ENCODE measurements at regions not wholly inside any gene's neighbourhood (a gene's known extent, or its start where the extent isn't known, plus 50 kb on each side); places are given as distances from the start of the nearest gene placed in this dataset.

DNA sequence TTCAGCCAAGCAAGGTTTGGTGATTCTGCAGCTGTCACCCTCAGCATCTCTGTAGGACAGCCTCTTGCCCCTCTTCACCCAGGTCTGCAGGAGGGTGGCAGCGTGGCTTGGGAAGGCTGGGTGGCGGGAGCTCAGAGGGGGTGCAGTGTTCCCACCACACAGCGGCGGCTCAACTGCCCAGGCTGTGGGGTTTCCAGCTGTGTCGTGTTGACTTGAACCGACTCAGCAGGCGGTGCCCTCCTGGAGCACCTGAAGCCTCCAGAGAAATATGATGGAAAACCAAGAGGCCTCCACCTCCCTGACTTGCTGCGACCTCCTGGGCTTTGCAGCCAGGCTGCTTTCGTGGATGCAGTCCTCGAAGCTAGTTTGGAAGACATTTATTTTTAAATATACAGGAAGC lies 68.0 kb upstream of the KLF6 start:
- Histone ChIP-seq H3K9me3 (ENCODE audit: insufficient read depth, low read length) (no peaks in the 10 kb centered on the region), H3K79me2 (ENCODE audit: insufficient read depth, low read length) (no peaks in the 10 kb centered on the region), H4K20me1 (ENCODE audit: low read depth, low read length) (no peaks in the 10 kb centered on the region), H3K9me2 (replicated peaks; ENCODE audit: insufficient read depth, low read length) (no peaks in the 10 kb centered on the region), H3K36me3 (ENCODE audit: low read length) (no peaks in the 10 kb centered on the region), H3K4me3 (ENCODE audit: insufficient read depth, low read length, poor library complexity, severe bottlenecking) (no peak overlapping the region), H3K4me2 (ENCODE audit: low read depth, low read length, poor library complexity, severe bottlenecking) (no peak overlapping the region), H2AFZ (ENCODE audit: low read depth, low read length, severe bottlenecking) (no peak overlapping the region), H3K27me3 (ENCODE audit: low read length) (no peaks in the 10 kb centered on the region), H3K27ac (ENCODE audit: low read depth, low read length) (no peak overlapping the region), H3F3A (ENCODE audit: insufficient read depth) (no peaks in the 10 kb centered on the region), H3K9ac (ENCODE audit: low read length) (no peak overlapping the region)
- TF ChIP-seq, protein P1, sequence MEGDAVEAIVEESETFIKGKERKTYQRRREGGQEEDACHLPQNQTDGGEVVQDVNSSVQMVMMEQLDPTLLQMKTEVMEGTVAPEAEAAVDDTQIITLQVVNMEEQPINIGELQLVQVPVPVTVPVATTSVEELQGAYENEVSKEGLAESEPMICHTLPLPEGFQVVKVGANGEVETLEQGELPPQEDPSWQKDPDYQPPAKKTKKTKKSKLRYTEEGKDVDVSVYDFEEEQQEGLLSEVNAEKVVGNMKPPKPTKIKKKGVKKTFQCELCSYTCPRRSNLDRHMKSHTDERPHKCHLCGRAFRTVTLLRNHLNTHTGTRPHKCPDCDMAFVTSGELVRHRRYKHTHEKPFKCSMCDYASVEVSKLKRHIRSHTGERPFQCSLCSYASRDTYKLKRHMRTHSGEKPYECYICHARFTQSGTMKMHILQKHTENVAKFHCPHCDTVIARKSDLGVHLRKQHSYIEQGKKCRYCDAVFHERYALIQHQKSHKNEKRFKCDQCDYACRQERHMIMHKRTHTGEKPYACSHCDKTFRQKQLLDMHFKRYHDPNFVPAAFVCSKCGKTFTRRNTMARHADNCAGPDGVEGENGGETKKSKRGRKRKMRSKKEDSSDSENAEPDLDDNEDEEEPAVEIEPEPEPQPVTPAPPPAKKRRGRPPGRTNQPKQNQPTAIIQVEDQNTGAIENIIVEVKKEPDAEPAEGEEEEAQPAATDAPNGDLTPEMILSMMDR (IDR thresholded peaks at IDR 0.05; ENCODE audit: insufficient read depth, low read length, poor library complexity, severe bottlenecking): no peak
- no peak for TF ChIP-seq EZH2phosphoT487 (conservative IDR thresholded peaks at IDR 0.05; ENCODE audit: low read length)

DNA sequence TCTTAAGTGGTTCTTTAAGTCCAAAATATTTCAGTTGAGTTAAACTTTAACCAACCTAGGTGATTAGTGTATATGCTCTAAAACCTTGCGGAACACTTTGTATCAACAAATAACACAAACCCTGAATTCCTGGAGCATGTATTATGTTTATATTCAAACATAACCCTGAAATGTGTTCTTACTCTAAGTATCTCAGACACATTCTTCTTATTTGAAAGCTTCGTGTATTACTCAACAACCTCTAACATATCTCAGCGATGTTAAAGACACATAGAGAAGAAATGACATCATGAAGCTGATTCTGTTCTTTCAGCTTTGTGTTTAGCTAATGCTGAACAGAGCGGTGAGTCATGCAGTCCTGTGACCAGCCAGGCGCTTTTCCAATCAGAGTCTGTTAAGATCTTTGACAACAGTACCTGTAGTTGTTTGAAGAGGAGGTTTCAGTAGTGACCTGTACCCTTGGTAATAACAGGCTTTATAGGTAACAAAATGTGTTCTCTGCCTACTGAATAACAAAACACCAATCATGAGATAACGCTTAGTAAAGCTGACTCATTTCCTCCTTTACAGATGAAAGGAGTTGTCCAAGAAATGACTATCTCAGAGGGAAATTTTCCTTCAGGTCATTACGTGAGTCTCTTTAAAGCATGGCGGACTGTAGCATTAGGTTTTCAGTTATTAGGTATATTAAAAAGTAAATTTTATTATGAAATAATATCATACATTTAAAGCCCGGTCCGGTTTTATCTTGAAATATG lies 67.3 kb upstream of the KLF6 start:
- TF ChIP-seq, protein P1 (IDR thresholded peaks at IDR 0.05; ENCODE audit: insufficient read depth, low read length, poor library complexity, severe bottlenecking): no peak
- no peak for TF ChIP-seq EZH2phosphoT487 (conservative IDR thresholded peaks at IDR 0.05; ENCODE audit: low read length)
- Histone ChIP-seq H4K20me1 (ENCODE audit: low read depth, low read length) (no peaks in the 10 kb centered on the region), H3K9ac (ENCODE audit: low read length) (no peak overlapping the region), H3K9me2 (replicated peaks; ENCODE audit: insufficient read depth, low read length) (no peaks in the 10 kb centered on the region), H3K4me3 (ENCODE audit: insufficient read depth, low read length, poor library complexity, severe bottlenecking) (no peak overlapping the region), H3K79me2 (ENCODE audit: insufficient read depth, low read length) (no peaks in the 10 kb centered on the region), H3K27me3 (ENCODE audit: low read length) (no peaks in the 10 kb centered on the region), H3K36me3 (ENCODE audit: low read length) (no peaks in the 10 kb centered on the region), H3K9me3 (ENCODE audit: insufficient read depth, low read length) (no peaks in the 10 kb centered on the region), H3K4me2 (ENCODE audit: low read depth, low read length, poor library complexity, severe bottlenecking) (no peak overlapping the region), H3K27ac (ENCODE audit: low read depth, low read length) (no peak overlapping the region), H2AFZ (ENCODE audit: low read depth, low read length, severe bottlenecking) (no peak overlapping the region), H3F3A (ENCODE audit: insufficient read depth) (no peaks in the 10 kb centered on the region)

DNA sequence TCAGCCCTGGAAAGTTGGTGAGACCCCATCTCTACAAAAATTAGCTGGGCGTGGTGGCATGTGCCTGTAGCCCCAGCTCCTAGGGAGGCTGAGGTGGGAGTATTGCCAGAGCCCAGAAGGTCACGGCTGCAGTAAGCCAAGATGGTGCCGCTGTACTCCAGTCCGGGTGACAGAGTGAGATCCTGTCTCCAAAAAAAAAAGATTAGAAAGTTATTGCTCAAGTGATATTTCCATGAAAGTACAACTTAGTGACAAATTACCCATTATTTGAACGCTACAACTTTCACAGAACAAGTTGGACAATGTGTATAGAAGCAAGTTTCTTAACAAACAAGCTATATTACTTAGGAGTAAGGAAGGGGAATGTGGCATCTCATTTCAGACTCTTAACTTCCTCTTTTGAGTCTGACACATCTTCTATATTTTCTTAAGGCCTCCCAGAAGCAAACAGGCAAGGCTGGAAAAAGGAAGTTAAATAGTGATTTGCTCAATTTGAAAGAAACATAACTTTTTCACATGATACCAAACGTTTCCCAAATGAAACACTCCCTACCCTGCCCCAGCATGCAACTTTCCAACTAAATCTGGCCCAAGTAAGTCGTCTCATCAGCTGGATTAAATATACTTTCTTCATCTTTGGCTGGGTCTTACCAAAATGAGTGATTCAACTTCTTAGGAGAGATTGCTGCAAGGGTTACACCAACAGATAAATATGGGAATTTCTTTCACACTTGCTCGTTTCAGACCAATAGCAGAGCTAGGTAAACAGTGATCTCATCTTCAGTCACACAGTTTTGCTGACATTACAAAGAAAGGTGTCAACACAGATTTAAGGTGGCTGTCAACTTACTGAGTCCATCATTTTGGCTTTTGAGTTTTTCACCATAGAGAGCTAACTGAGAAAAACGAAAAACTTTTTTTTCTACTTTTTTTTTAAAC lies 66.3 kb upstream of the KLF6 start:
- no peaks in the 10 kb centered on the region for H3K36me3 ChIP-seq (ENCODE audit: low read length)
- no peaks in the 10 kb centered on the region for H4K20me1 ChIP-seq (ENCODE audit: low read depth, low read length)
- no peaks in the 10 kb centered on the region for H3F3A ChIP-seq (ENCODE audit: insufficient read depth)
- H3K9me2 ChIP-seq (replicated peaks; ENCODE audit: insufficient read depth, low read length): no peaks in the 10 kb centered on the region
- no peak overlapping the region for H3K9ac ChIP-seq (ENCODE audit: low read length)
- no peak overlapping the region for H2AFZ ChIP-seq (ENCODE audit: low read depth, low read length, severe bottlenecking)
- no peak overlapping the region for H3K4me3 ChIP-seq (ENCODE audit: insufficient read depth, low read length, poor library complexity, severe bottlenecking)
- H3K9me3 ChIP-seq (ENCODE audit: insufficient read depth, low read length): no peaks in the 10 kb centered on the region
- no peaks in the 10 kb centered on the region for H3K27me3 ChIP-seq (ENCODE audit: low read length)
- no peak overlapping the region for H3K4me2 ChIP-seq (ENCODE audit: low read depth, low read length, poor library complexity, severe bottlenecking)
- H3K27ac ChIP-seq (ENCODE audit: low read depth, low read length): no peak overlapping the region
- no peaks in the 10 kb centered on the region for H3K79me2 ChIP-seq (ENCODE audit: insufficient read depth, low read length)
- TF ChIP-seq, protein P1 (IDR thresholded peaks at IDR 0.05; ENCODE audit: insufficient read depth, low read length, poor library complexity, severe bottlenecking): no peak
- TF ChIP-seq EZH2phosphoT487 (conservative IDR thresholded peaks at IDR 0.05; ENCODE audit: low read length): no peak
